Neutrophil (primary cell): ENCODE measurements at regions not wholly inside any gene's neighbourhood (a gene's known extent, or its start where the extent isn't known, plus 50 kb on each side); places are given as distances from the start of the nearest gene placed in this dataset.

Source experiments
- H3K27ac ChIP-seq: fragments of 200-600 bp; sonication (generic); 2 replicates; pipeline ENCODE4 v1.5.1; 2016; ENCODE audit warnings: mild to moderate bottlenecking, moderate library complexity
- H3K27me3 ChIP-seq: fragments of 200-600 bp; sonication (generic); 2 replicates; pipeline ENCODE4 v1.6.0; 2016; ENCODE audit warnings: mild to moderate bottlenecking
- H3K36me3 ChIP-seq: fragments of 200-600 bp; sonication (generic); 2 replicates; pipeline ENCODE4 v1.5.1; 2017
- H3K4me1 ChIP-seq, 2 experiments: fragments of 200-600 bp in 1 of 2; sonication (generic) in 1 of 2; 1 replicate in 1 of 2; 2 replicates in 1 of 2; pipeline versions ENCODE4 v1.5.1 to v1.6.1; 2013 to 2016; ENCODE audit warnings: low read depth in 1 of 2, low read length in 1 of 2, mild to moderate bottlenecking in 1 of 2, moderate library complexity in 1 of 2; ENCODE audit not compliant: control insufficient read depth in 1 of 2, insufficient read depth in 1 of 2
- H3K4me3 ChIP-seq, 2 experiments: fragments of 200-600 bp in 1 of 2; sonication (generic) in 1 of 2; 1 replicate in 1 of 2; 2 replicates in 1 of 2; pipeline ENCODE4 v1.5.1; 2013 to 2016; ENCODE audit warnings: low read depth in 1 of 2, low read length in 1 of 2, mild to moderate bottlenecking in 1 of 2, moderate library complexity in 1 of 2
- H3K9me3 ChIP-seq: fragments of 200-600 bp; sonication (generic); 2 replicates; pipeline ENCODE4 v1.5.1; 2016
- TF ChIP-seq, protein P1 (sequence below): fragments of 200-600 bp; sonication (generic); IDR thresholded peaks from 2 replicates; pipeline ENCODE4 v1.5.1; 2016; ENCODE audit warnings: antibody characterized with exemption

DNA sequence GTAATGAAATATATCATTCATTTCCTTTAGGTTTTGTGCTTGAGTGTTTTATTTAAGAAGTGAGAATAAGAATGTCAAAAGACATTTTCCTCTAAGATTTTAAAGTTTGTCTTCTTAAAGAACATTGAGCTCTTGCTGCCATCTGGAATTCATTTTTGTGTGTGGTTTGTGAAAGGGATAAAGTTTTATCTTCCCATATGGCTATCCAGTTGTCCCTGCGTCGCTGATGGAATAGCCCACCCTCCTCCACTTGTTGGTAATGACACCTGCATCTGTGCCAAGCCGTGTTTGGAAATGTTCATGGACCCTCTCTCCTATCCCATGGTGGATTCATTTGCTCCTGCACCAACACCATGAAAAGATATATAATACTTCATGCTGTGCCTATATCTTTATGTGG is 901.5 kb downstream of the BRD1 start:
- no peaks in the 10 kb centered on the region for H3K27me3 ChIP-seq
- H3K9me3 ChIP-seq = no peaks in the 10 kb centered on the region
- H3K4me1 ChIP-seq = no peaks in the 10 kb centered on the region
- H3K4me3 ChIP-seq = no peak overlapping the region
- no peaks in the 10 kb centered on the region for H3K36me3 ChIP-seq
- no peak overlapping the region for H3K27ac ChIP-seq
- TF ChIP-seq, protein P1, sequence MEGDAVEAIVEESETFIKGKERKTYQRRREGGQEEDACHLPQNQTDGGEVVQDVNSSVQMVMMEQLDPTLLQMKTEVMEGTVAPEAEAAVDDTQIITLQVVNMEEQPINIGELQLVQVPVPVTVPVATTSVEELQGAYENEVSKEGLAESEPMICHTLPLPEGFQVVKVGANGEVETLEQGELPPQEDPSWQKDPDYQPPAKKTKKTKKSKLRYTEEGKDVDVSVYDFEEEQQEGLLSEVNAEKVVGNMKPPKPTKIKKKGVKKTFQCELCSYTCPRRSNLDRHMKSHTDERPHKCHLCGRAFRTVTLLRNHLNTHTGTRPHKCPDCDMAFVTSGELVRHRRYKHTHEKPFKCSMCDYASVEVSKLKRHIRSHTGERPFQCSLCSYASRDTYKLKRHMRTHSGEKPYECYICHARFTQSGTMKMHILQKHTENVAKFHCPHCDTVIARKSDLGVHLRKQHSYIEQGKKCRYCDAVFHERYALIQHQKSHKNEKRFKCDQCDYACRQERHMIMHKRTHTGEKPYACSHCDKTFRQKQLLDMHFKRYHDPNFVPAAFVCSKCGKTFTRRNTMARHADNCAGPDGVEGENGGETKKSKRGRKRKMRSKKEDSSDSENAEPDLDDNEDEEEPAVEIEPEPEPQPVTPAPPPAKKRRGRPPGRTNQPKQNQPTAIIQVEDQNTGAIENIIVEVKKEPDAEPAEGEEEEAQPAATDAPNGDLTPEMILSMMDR = no peak

DNA sequence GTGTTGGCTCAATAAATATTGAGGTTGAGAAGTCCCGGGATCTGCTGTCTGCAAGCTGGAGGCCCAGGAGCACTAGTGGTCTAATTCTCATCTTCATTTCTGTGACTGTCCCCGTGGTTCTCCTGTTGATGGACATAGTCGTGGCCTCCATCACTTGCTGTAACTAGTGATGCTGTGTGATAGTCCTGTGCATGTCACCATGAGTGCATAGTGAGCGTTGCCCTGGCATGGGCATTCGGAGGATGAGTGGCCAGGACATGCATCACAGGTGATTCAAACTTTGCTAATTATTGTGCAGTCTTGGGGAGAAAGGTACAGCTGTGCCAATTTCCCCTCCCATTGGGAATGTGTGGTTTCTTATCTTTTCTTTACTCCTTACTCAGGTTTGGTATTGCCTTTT is 902.2 kb downstream of the BRD1 start:
- no peaks in the 10 kb centered on the region for H3K9me3 ChIP-seq
- H3K36me3 ChIP-seq = no peaks in the 10 kb centered on the region
- no peak overlapping the region for H3K27ac ChIP-seq
- H3K4me1 ChIP-seq = no peaks in the 10 kb centered on the region
- TF ChIP-seq, protein P1 = no peak
- H3K4me3 ChIP-seq = no peak overlapping the region
- H3K27me3 ChIP-seq = no peaks in the 10 kb centered on the region

DNA sequence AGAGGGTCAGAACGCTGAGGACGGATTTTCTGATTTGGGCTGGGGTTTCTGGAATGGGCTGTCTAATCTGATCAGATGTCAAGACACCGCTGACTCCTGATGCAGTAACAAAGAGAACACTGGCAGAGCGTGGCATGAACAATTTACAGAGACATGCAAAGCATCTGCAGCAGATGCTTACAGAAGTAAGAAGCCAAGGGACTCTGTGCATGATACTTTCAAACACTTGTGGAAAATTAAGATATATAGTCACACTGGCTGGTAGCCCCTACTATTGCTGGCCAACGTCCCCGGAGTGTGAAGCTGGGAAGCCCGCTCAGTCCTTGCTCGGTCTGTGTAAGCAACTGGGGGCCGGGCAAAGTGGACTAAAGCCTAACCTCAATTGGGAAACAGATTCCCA is 903.7 kb downstream of the BRD1 start:
- no peaks in the 10 kb centered on the region for H3K27me3 ChIP-seq
- TF ChIP-seq, protein P1 = no peak

DNA sequence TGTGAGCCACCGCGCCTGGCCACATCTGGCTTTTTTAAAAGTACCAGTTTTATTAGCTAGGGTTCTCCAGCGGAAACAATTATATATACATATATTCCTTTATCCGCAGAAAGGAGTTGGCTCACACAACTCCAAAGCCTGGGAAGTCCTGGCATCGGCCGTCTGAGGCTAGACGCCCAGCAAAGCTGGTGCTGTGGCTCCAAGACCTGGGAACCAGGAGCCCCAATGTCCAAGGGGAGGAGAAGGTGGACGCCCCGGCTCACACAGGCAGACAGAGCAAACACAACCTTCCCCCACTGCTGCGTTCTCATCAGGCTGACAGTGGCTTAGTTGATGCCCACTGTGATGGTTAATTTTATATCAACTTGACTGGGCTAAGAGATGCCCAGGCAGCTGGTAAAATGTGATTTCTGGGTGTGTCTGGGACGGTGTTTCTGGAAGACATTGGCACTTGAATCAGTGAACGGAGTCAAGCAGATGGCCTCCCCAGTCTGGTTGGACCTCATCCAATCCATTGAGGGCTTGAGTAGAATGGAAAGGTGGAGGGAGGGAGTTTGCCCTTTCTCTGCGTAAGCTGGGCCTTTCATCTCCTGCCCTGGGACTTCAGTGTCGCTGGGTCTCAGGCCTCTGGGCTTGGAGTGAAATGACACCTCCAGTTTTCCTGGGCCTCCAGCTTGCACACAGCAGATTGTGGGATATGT is 904.4 kb downstream of the BRD1 start:
- no peaks in the 10 kb centered on the region for H3K9me3 ChIP-seq
- no peak overlapping the region for H3K4me3 ChIP-seq
- no peaks in the 10 kb centered on the region for H3K4me1 ChIP-seq
- H3K27ac ChIP-seq = no peak overlapping the region
- no peaks in the 10 kb centered on the region for H3K36me3 ChIP-seq
- H3K27me3 ChIP-seq = no peaks in the 10 kb centered on the region
- TF ChIP-seq, protein P1 = no peak

More for the DNA sequence above, 903.7 kb downstream of the BRD1 start:
- no peaks in the 10 kb centered on the region for H3K36me3 ChIP-seq
- H3K9me3 ChIP-seq = no peaks in the 10 kb centered on the region
- no peak overlapping the region for H3K4me3 ChIP-seq
- H3K4me1 ChIP-seq = no peaks in the 10 kb centered on the region
- H3K27ac ChIP-seq = no peak overlapping the region

DNA sequence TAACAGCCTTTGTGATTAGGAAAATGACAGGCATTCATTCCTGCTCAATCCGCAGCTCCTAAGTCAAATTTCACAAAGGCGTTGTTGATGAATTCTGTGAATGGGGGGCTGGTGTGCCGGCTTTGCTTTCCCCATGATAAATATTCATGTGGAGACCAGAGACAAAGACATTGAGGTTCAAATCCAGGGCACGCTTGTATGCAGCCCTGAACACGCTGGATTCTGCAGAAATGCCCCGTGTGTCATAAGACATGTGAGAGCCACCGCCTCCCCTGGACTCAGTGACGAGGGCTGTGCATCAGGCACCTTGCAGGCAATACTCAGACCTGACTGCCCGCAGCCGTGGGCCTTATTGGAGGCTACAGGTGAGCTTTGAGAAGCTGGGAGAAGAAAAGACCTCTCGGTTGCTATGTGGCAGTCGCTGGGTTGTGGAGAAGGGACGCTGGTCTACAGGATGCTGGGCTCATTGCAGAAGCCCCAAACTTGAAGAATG is 906.2 kb downstream of the BRD1 start:
- H3K4me3 ChIP-seq = no peak overlapping the region
- H3K4me1 ChIP-seq = no peaks in the 10 kb centered on the region
- no peaks in the 10 kb centered on the region for H3K9me3 ChIP-seq
- no peak overlapping the region for H3K27ac ChIP-seq
- TF ChIP-seq, protein P1 = no peak
- H3K36me3 ChIP-seq = no peaks in the 10 kb centered on the region
- no peaks in the 10 kb centered on the region for H3K27me3 ChIP-seq
